Kidney (tissue), 13 donors: ENCODE measurements at regions not wholly inside any gene's neighbourhood (a gene's known extent, or its start where the extent isn't known, plus 50 kb on each side); places are given as distances from the start of the nearest gene placed in this dataset.

Source experiments
- DNase-seq, 5 donors: peaks; one replicate each; pipeline ENCODE4 v3.0.0-alpha.2; 2013 to 2020
- FAIRE-seq: peaks from 2 replicates; lab custom pipeline; 2012; peaks lifted over from hg19 to GRCh38; lab: Jason Lieb, UNC
- H3K27ac ChIP-seq, 2 donors: one replicate each; pipeline ENCODE4 v1.7.0; 2013; ENCODE audit warnings: low read depth in 2 of 2, low read length in 2 of 2, inconsistent platforms in 1 of 2
- H3K27me3 ChIP-seq: one replicate; pipeline ENCODE4 v1.7.1; 2013; ENCODE audit warnings: low read length, inconsistent platforms; ENCODE audit not compliant: control insufficient read depth, insufficient read depth
- H3K36me3 ChIP-seq, 3 donors: one replicate each; pipeline versions ENCODE4 v1.7.0 to v1.7.1; 2013; ENCODE audit warnings: low read length in 3 of 3, control low read depth in 1 of 3, inconsistent platforms in 1 of 3; ENCODE audit not compliant: insufficient read depth in 3 of 3, control insufficient read depth in 2 of 3
- H3K4me1 ChIP-seq, 3 donors: one replicate each; pipeline versions ENCODE4 v1.7.0 to v1.7.1; 2013; ENCODE audit warnings: low read length in 3 of 3, inconsistent platforms in 1 of 3, low read depth in 1 of 3; ENCODE audit not compliant: control insufficient read depth in 2 of 3, insufficient read depth in 2 of 3
- H3K4me3 ChIP-seq, 3 donors: one replicate each; pipeline versions ENCODE4 v1.7.0 to v1.8.1; 2013; ENCODE audit warnings: low read length in 3 of 3, control low read depth in 1 of 3, inconsistent platforms in 1 of 3
- H3K9ac ChIP-seq, 3 donors: one replicate each; pipeline versions ENCODE4 v1.7.0 to v1.7.1; 2013; ENCODE audit warnings: low read length in 3 of 3, control low read depth in 1 of 3, inconsistent platforms in 1 of 3
- H3K9me3 ChIP-seq, 3 donors: one replicate each; pipeline versions ENCODE4 v1.7.0 to v1.7.1; 2013; ENCODE audit warnings: low read length in 3 of 3, control low read depth in 1 of 3, inconsistent platforms in 1 of 3; ENCODE audit not compliant: control insufficient read depth in 2 of 3, insufficient read depth in 1 of 3
- intact Hi-C: fragments of 100-400 bp; cut with DNase I; formaldehyde crosslinking; loops from one replicate; pipeline ENCODE4 v1.11.1; 2022
- TF ChIP-seq, protein P1 (sequence below): IDR thresholded peaks from 3 replicates; pipeline ENCODE4 v1.5.1; 2012; ENCODE audit warnings: mild to moderate bottlenecking, moderate library complexity, borderline replicate concordance; ENCODE audit not compliant: insufficient read depth; ENCODE audit errors: extremely low read depth
- donor health status: control.
- donor health status: control.
- donor health status: control.
- donor health status: control.
- donor health status: control.
- donor health status: DM: yes; HTN: yes; CAD: no.
- donor health status: Normal renal cell carcinoma (clear cell type).

DNA sequence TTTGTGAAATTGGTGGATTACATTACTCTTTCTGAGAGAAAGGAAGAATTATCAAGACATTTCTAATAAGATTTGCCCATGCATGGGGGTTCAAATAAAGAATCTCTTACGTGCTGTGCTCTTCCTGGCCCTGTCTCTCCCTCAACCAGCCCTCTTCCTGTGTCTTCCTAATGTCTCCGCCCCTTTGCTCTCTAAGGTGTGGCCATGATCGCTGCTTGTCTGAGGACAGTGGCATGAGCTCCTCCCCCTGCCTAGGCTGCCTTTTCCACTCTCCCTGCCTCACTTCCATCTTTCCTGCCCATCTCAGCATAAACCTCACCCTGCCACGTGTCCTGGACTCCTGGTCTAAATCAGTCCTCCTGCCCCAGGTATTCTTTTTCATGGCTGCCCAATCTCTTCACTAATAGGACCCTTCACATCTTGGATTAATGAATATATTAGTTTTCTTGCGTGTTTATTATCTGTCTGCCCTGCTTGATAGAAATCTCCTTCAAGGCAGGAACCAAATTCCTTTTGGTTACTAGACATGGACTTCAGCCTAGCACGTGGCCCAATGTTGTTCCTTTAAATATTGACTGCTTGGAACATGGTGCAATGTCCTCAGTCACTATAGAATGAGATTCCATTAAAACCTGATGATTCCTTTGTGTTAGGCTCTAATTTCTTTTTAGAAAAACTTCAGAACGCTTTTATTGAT is 122.3 kb downstream of the MTRR start:
- H3K9ac ChIP-seq, result no peak overlapping the region
- no peaks in the 10 kb centered on the region for H3K9me3 ChIP-seq
- no peaks in the 10 kb centered on the region for H3K4me1 ChIP-seq
- FAIRE-seq (no peak), DNase-seq (no peak)
- no peaks in the 10 kb centered on the region for H3K27me3 ChIP-seq
- H3K27ac ChIP-seq, result no peak overlapping the region
- no peak overlapping the region for H3K4me3 ChIP-seq
- intact Hi-C loops, result no loop called here
- H3K36me3 ChIP-seq, result no peaks in the 10 kb centered on the region
- TF ChIP-seq, protein P1, sequence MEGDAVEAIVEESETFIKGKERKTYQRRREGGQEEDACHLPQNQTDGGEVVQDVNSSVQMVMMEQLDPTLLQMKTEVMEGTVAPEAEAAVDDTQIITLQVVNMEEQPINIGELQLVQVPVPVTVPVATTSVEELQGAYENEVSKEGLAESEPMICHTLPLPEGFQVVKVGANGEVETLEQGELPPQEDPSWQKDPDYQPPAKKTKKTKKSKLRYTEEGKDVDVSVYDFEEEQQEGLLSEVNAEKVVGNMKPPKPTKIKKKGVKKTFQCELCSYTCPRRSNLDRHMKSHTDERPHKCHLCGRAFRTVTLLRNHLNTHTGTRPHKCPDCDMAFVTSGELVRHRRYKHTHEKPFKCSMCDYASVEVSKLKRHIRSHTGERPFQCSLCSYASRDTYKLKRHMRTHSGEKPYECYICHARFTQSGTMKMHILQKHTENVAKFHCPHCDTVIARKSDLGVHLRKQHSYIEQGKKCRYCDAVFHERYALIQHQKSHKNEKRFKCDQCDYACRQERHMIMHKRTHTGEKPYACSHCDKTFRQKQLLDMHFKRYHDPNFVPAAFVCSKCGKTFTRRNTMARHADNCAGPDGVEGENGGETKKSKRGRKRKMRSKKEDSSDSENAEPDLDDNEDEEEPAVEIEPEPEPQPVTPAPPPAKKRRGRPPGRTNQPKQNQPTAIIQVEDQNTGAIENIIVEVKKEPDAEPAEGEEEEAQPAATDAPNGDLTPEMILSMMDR, result no peak

DNA sequence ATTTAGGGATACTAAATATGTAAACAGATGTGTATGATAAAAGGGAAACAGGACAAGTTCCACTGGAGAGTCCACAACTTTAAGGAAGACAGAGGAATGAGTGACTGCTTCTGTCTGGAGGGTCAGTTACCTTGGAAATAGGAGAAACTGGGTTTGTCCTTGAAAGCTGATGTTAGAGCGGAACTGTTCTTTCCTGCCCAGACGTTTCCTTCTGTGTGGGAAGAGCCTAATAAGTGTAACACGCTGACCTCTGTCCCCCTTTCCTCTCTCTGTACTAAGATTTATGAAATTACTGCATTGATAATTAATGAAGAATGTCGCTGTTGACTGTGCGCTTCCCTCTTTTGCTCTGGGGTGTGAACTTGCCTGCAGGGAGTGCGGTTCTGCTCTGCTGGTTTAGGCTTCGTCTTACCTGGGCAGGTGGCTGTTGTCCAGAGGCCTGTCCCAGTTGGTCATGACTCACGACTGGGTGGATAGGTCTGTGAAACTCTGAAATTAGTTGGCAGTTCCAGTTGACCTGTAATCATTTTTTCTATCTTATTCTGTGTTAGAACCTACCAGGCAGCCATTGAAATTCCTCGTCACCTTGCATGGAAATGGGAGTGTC is 126.8 kb downstream of the MTRR start:
- Histone ChIP-seq H3K27me3 (no peaks in the 10 kb centered on the region), H3K36me3 (no peaks in the 10 kb centered on the region), H3K9ac (no peak overlapping the region), H3K27ac (no peak overlapping the region), H3K4me3 (no peak overlapping the region), H3K9me3 (peaks cover 0 to 3% (median 2%) of the 10 kb centered on the region in 3 donors), H3K4me1 (no peaks in the 10 kb centered on the region)
- TF ChIP-seq, protein P1, result no peak
- FAIRE-seq (no peak), DNase-seq (peak in 1 of 5 donors; percentile 19)
- intact Hi-C loops, result no loop called here

DNA sequence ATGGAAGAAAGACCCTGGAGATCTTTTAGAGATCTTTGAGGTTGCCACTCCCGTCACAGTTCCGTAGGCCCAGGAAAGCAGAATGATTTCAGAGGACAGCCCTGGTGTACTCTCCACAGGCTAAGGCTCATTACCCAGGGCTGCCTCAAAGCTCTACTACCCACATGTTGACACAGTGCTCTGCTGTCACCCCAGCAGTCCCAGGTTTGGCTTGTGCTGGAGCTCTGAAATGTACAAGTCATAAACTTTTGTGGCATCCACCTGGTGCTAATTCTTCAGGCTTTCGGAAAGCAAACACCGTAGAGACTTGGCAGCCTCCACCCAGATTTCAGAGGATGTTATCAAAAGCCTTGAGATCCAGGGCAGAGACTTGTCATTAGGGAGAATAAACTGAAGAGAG is 136.5 kb downstream of the MTRR start:
- no peaks in the 10 kb centered on the region for H3K4me1 ChIP-seq
- H3K9ac ChIP-seq, result no peak overlapping the region
- FAIRE-seq (no peak), DNase-seq (peak in 4 of 5 donors; percentile 62 to 80 (median 74))
- H3K27me3 ChIP-seq, result no peaks in the 10 kb centered on the region
- peaks cover 0 to 2% (median 0%) of the 10 kb centered on the region in 3 donors for H3K9me3 ChIP-seq
- intact Hi-C loops, result no loop called here
- TF ChIP-seq, protein P1, result no peak
- H3K36me3 ChIP-seq, result no peaks in the 10 kb centered on the region
- no peak overlapping the region for H3K4me3 ChIP-seq
- H3K27ac ChIP-seq, result no peak overlapping the region
